ENCODE measurements at regions not wholly inside any gene's neighbourhood (a gene's known extent, or its start where the extent isn't known, plus 50 kb on each side); places are given as distances from the start of the nearest gene placed in this dataset.

- no peak for TF ChIP-seq NR2F2 (IDR thresholded peaks at IDR 0.05)
- no peak for TF ChIP-seq HNF4G (IDR thresholded peaks at IDR 0.05)
- TF ChIP-seq ZBTB33 (IDR thresholded peaks at IDR 0.05), result no peak
- no peak for TF ChIP-seq CTCF (IDR thresholded peaks at IDR 0.05; ENCODE audit: low read depth, low read length, missing input control)
- no peak for TF ChIP-seq REST (IDR thresholded peaks at IDR 0.05)
- no peak for TF ChIP-seq ATF3 (IDR thresholded peaks at IDR 0.05)
- TF ChIP-seq TAF1 (conservative IDR thresholded peaks at IDR 0.05), result no peak
- TF ChIP-seq FOXA1 (IDR thresholded peaks at IDR 0.05), result no peak
- WGBS, result 83% methylated on average over 4 of the region's 4 CpGs
- no peak overlapping the region for H3K27ac ChIP-seq (ENCODE audit: low read depth in 1 of 2, low read length in 2 of 2)
- H3K4me3 ChIP-seq (ENCODE audit: low read depth in 1 of 3, low read length in 3 of 3), result no peak overlapping the region
- H3K4me1 ChIP-seq (ENCODE audit: control insufficient read depth in 4 of 4, insufficient read depth in 4 of 4, low read length in 3 of 4), result peaks cover 5 to 11% (median 11%) of the 10 kb centered on the region in 4 donors
- H3K9ac ChIP-seq (ENCODE audit: low read depth in 1 of 2, low read length in 2 of 2), result no peak overlapping the region
- H3K27me3 ChIP-seq (ENCODE audit: control insufficient read depth in 4 of 4, insufficient read depth in 4 of 4, low read length in 3 of 4), result no peaks in the 10 kb centered on the region
- H3K9me3 ChIP-seq (ENCODE audit: control insufficient read depth in 4 of 4, low read length in 3 of 4), result no peaks in the 10 kb centered on the region
- no peaks in the 10 kb centered on the region for H3K36me3 ChIP-seq (ENCODE audit: control insufficient read depth in 4 of 4, insufficient read depth in 3 of 4, low read depth in 1 of 4, low read length in 3 of 4)
- no peak for DNase-seq (ENCODE audit: low spot score)
Measured at GRCh38 chr20:22480336-22480735, 104.0 kb downstream of the FOXA2 start.

- WGBS, result 89% methylated on average over 1 of the region's 1 CpG
- Histone ChIP-seq H3K27ac (ENCODE audit: low read depth in 1 of 2, low read length in 2 of 2) (no peak overlapping the region), H3K27me3 (ENCODE audit: control insufficient read depth in 4 of 4, insufficient read depth in 4 of 4, low read length in 3 of 4) (no peaks in the 10 kb centered on the region), H3K4me3 (ENCODE audit: low read depth in 1 of 3, low read length in 3 of 3) (no peak overlapping the region), H3K36me3 (ENCODE audit: control insufficient read depth in 4 of 4, insufficient read depth in 3 of 4, low read depth in 1 of 4, low read length in 3 of 4) (no peaks in the 10 kb centered on the region), H3K9ac (ENCODE audit: low read depth in 1 of 2, low read length in 2 of 2) (no peak overlapping the region), H3K9me3 (ENCODE audit: control insufficient read depth in 4 of 4, low read length in 3 of 4) (no peaks in the 10 kb centered on the region), H3K4me1 (ENCODE audit: control insufficient read depth in 4 of 4, insufficient read depth in 4 of 4, low read length in 3 of 4) (peaks cover 1 to 7% (median 6%) of the 10 kb centered on the region in 4 donors)
- no peak for TF ChIP-seq HNF4G (IDR thresholded peaks at IDR 0.05)
- no peak for DNase-seq (ENCODE audit: low spot score)
Measured at GRCh38 chr20:22475662-22476061, 108.7 kb downstream of the FOXA2 start.

- H3K36me3 ChIP-seq (ENCODE audit: control insufficient read depth in 4 of 4, insufficient read depth in 3 of 4, low read depth in 1 of 4, low read length in 3 of 4), result no peaks in the 10 kb centered on the region
- TF ChIP-seq CTCF (IDR thresholded peaks at IDR 0.05; ENCODE audit: low read depth, low read length, missing input control) (no peak), ATF3 (IDR thresholded peaks at IDR 0.05) (no peak), MAX (IDR thresholded peaks at IDR 0.05) (no peak), ZBTB33 (IDR thresholded peaks at IDR 0.05) (no peak), FOXA1 (IDR thresholded peaks at IDR 0.05) (no peak), NR2F2 (IDR thresholded peaks at IDR 0.05) (no peak), FOXA2 (IDR thresholded peaks at IDR 0.05) (no peak), TAF1 (conservative IDR thresholded peaks at IDR 0.05) (no peak)
- no peak overlapping the region for H3K9ac ChIP-seq (ENCODE audit: low read depth in 1 of 2, low read length in 2 of 2)
- WGBS, result 81% methylated on average over 3 of the region's 3 CpGs
- H3K27me3 ChIP-seq (ENCODE audit: control insufficient read depth in 4 of 4, insufficient read depth in 4 of 4, low read length in 3 of 4), result no peaks in the 10 kb centered on the region
- DNase-seq (ENCODE audit: low spot score), result no peak
- H3K4me3 ChIP-seq (ENCODE audit: low read depth in 1 of 3, low read length in 3 of 3), result no peak overlapping the region
- peaks cover 1 to 16% (median 12%) of the 10 kb centered on the region in 4 donors for H3K4me1 ChIP-seq (ENCODE audit: control insufficient read depth in 4 of 4, insufficient read depth in 4 of 4, low read length in 3 of 4)
- no peak overlapping the region for H3K27ac ChIP-seq (ENCODE audit: low read depth in 1 of 2, low read length in 2 of 2)
- no peaks in the 10 kb centered on the region for H3K9me3 ChIP-seq (ENCODE audit: control insufficient read depth in 4 of 4, low read length in 3 of 4)
Measured at GRCh38 chr20:22474224-22474623, 110.1 kb downstream of the FOXA2 start.

Measured in liver (tissue), 8 donors.